ENCODE measurements at regions not wholly inside any gene's neighbourhood (a gene's known extent, or its start where the extent isn't known, plus 50 kb on each side); places are given as distances from the start of the nearest gene placed in this dataset.

- TF ChIP-seq CTCF (IDR thresholded peaks at IDR 0.05; ENCODE audit: insufficient read depth, low read depth, low read length) (no peak), EZH2 (IDR thresholded peaks at IDR 0.05; ENCODE audit: insufficient read depth, low read length) (no peak)
These were observed 141.5 kb downstream of the OR2B2 start for GRCh38 chr6:27770724-27771123.

All from astrocyte (in vitro differentiated cells and primary cell).